Kidney (tissue), 13 donors: ENCODE measurements at regions not wholly inside any gene's neighbourhood (a gene's known extent, or its start where the extent isn't known, plus 50 kb on each side); places are given as distances from the start of the nearest gene placed in this dataset.

Experiments used
- DNase-seq, 5 donors: peaks; one replicate each; pipeline ENCODE4 v3.0.0-alpha.2; 2013 to 2020
- FAIRE-seq: peaks from 2 replicates; lab custom pipeline; 2012; peaks lifted over from hg19 to GRCh38; lab: Jason Lieb, UNC
- H3K27ac ChIP-seq, 2 donors: one replicate each; pipeline ENCODE4 v1.7.0; 2013; ENCODE audit warnings: low read depth in 2 of 2, low read length in 2 of 2, inconsistent platforms in 1 of 2
- H3K27me3 ChIP-seq: one replicate; pipeline ENCODE4 v1.7.1; 2013; ENCODE audit warnings: low read length, inconsistent platforms; ENCODE audit not compliant: control insufficient read depth, insufficient read depth
- H3K36me3 ChIP-seq, 3 donors: one replicate each; pipeline versions ENCODE4 v1.7.0 to v1.7.1; 2013; ENCODE audit warnings: low read length in 3 of 3, control low read depth in 1 of 3, inconsistent platforms in 1 of 3; ENCODE audit not compliant: insufficient read depth in 3 of 3, control insufficient read depth in 2 of 3
- H3K4me1 ChIP-seq, 3 donors: one replicate each; pipeline versions ENCODE4 v1.7.0 to v1.7.1; 2013; ENCODE audit warnings: low read length in 3 of 3, inconsistent platforms in 1 of 3, low read depth in 1 of 3; ENCODE audit not compliant: control insufficient read depth in 2 of 3, insufficient read depth in 2 of 3
- H3K4me3 ChIP-seq, 3 donors: one replicate each; pipeline versions ENCODE4 v1.7.0 to v1.8.1; 2013; ENCODE audit warnings: low read length in 3 of 3, control low read depth in 1 of 3, inconsistent platforms in 1 of 3
- H3K9ac ChIP-seq, 3 donors: one replicate each; pipeline versions ENCODE4 v1.7.0 to v1.7.1; 2013; ENCODE audit warnings: low read length in 3 of 3, control low read depth in 1 of 3, inconsistent platforms in 1 of 3
- H3K9me3 ChIP-seq, 3 donors: one replicate each; pipeline versions ENCODE4 v1.7.0 to v1.7.1; 2013; ENCODE audit warnings: low read length in 3 of 3, control low read depth in 1 of 3, inconsistent platforms in 1 of 3; ENCODE audit not compliant: control insufficient read depth in 2 of 3, insufficient read depth in 1 of 3
- CTCF ChIP-seq: IDR thresholded peaks from 3 replicates; pipeline ENCODE4 v1.5.1; 2012; ENCODE audit warnings: mild to moderate bottlenecking, moderate library complexity, borderline replicate concordance; ENCODE audit not compliant: insufficient read depth; ENCODE audit errors: extremely low read depth
- intact Hi-C: fragments of 100-400 bp; cut with DNase I; formaldehyde crosslinking; loops from one replicate; pipeline ENCODE4 v1.11.1; 2022
- donor health status: control.
- donor health status: control.
- donor health status: control.
- donor health status: control.
- donor health status: control.
- donor health status: DM: yes; HTN: yes; CAD: no.
- donor health status: Normal renal cell carcinoma (clear cell type).

- Histone ChIP-seq H3K4me1 (peaks cover 2 to 12% (median 8%) of the 10 kb centered on the region in 3 donors), H3K9ac (no peak overlapping the region), H3K27me3 (no peaks in the 10 kb centered on the region), H3K36me3 (no peaks in the 10 kb centered on the region), H3K4me3 (no peak overlapping the region), H3K27ac (no peak overlapping the region), H3K9me3 (no peaks in the 10 kb centered on the region)
- FAIRE-seq (no peak), DNase-seq (peak; percentile 58 to 87 (median 74))
- TF ChIP-seq CTCF = no peak
- intact Hi-C loops = no loop called here
These were observed 136.8 kb upstream of the ID2 start for GRCh38 chr2:8544786-8545694.

DNA sequence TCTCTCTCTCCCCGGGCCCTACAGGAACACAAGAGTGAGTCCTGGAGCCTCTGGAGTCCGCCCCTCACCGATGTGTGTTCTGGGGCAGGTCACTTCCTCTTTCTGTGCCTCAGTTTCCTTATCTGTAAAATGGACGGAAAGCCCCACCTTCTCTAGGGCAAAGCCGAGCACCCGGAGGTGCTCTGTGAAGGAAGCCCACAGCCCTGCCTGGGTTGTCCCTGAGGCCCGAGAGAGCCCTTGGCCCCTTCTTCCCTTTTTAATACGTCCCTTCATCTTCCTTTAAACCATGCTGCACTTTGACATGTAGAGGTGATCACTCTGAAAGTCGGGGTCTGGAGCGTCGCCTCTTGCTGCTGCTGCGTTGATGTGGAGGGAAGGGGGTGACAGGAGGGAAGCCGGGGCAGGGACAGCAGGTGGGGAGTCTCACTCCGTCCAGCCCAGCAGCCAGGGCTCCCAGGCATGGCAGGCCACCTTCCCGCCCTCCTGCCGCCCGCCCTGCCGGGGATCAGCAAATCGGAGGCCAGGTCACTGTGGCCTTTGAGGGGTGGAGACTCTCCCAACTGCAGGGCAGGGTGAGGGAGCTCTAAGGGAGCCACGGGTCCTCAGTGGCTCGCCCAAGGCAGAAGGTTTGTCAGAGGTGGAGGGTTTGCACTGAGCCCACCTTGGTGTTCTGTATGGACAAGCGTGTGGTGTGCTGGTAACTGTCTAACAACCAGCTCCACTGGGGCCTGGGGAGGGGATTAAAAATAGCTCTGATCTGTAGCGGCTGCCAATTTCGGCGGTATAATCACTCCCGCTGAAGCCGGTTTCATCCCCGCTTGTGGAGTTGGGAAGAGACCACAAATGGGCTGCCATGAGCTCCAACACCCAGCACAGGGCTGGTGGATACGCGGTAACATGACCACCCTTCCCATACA is 135.9 kb upstream of the ID2 start:
- Histone ChIP-seq H3K9ac (no peak overlapping the region), H3K27me3 (no peaks in the 10 kb centered on the region), H3K4me3 (no peak overlapping the region), H3K9me3 (no peaks in the 10 kb centered on the region), H3K36me3 (no peaks in the 10 kb centered on the region), H3K4me1 (peaks cover 0 to 8% (median 2%) of the 10 kb centered on the region in 3 donors), H3K27ac (no peak overlapping the region)
- no peak for FAIRE-seq
- intact Hi-C loops = no loop called here
- peak in 1 of 5 donors; percentile 6 for DNase-seq
- TF ChIP-seq CTCF = no peak

- Histone ChIP-seq H3K4me3 (no peak overlapping the region), H3K36me3 (no peaks in the 10 kb centered on the region), H3K9me3 (no peaks in the 10 kb centered on the region), H3K9ac (no peak overlapping the region), H3K4me1 (peaks cover 0 to 8% (median 2%) of the 10 kb centered on the region in 3 donors), H3K27me3 (no peaks in the 10 kb centered on the region), H3K27ac (no peak overlapping the region)
- intact Hi-C loops = no loop called here
- FAIRE-seq = no peak
- DNase-seq = peak in 2 of 5 donors; percentile 1 to 44
- TF ChIP-seq CTCF = no peak
These were observed 135.1 kb upstream of the ID2 start for GRCh38 chr2:8546612-8547283.
